ENCODE measurements at regions not wholly inside any gene's neighbourhood (a gene's known extent, or its start where the extent isn't known, plus 50 kb on each side); places are given as distances from the start of the nearest gene placed in this dataset.

GRCh38 chr19:32233091-32233490 is 112.3 kb upstream of the ZNF507 start:
- no peak for TF ChIP-seq REST (IDR thresholded peaks at IDR 0.05; ENCODE audit: low read depth)
- TF ChIP-seq YY1 (IDR thresholded peaks at IDR 0.05; ENCODE audit: low read depth) = no peak
- TF ChIP-seq CEBPB (IDR thresholded peaks at IDR 0.05) = no peak
- TF ChIP-seq USF1 (IDR thresholded peaks at IDR 0.05) = no peak
- TF ChIP-seq MAX (IDR thresholded peaks at IDR 0.05) = no peak
- no peak for TF ChIP-seq ZBTB7A (IDR thresholded peaks at IDR 0.05; ENCODE audit: low read depth)
- no peak for TF ChIP-seq TCF12 (IDR thresholded peaks at IDR 0.05; ENCODE audit: low read depth)
- TF ChIP-seq NFIC (IDR thresholded peaks at IDR 0.05) = no peak
- TF ChIP-seq FOXM1 (IDR thresholded peaks at IDR 0.05; ENCODE audit: borderline replicate concordance, low read depth) = no peak
- TF ChIP-seq TAF1 (IDR thresholded peaks at IDR 0.05; ENCODE audit: low read depth) = no peak
- TF ChIP-seq EP300 (IDR thresholded peaks at IDR 0.05; ENCODE audit: borderline replicate concordance) = no peak

GRCh38 chr19:32233885-32234284 is 111.5 kb upstream of the ZNF507 start:
- no peak for TF ChIP-seq USF1 (IDR thresholded peaks at IDR 0.05)
- no peak for TF ChIP-seq ZBTB7A (IDR thresholded peaks at IDR 0.05; ENCODE audit: low read depth)
- no peak for TF ChIP-seq EGR1 (IDR thresholded peaks at IDR 0.05)
- no peak for TF ChIP-seq NFIC (IDR thresholded peaks at IDR 0.05)
- TF ChIP-seq TAF1 (IDR thresholded peaks at IDR 0.05; ENCODE audit: low read depth) = no peak
- no peak for TF ChIP-seq TCF12 (IDR thresholded peaks at IDR 0.05; ENCODE audit: low read depth)
- no peak for TF ChIP-seq TEAD4 (IDR thresholded peaks at IDR 0.05)
- TF ChIP-seq RAD21 (IDR thresholded peaks at IDR 0.05; ENCODE audit: low read depth) = no peak
- TF ChIP-seq YY1 (IDR thresholded peaks at IDR 0.05; ENCODE audit: low read depth) = no peak
- no peak for TF ChIP-seq CREB1 (IDR thresholded peaks at IDR 0.05; ENCODE audit: low read depth)
- TF ChIP-seq FOXM1 (IDR thresholded peaks at IDR 0.05; ENCODE audit: borderline replicate concordance, low read depth) = no peak
- TF ChIP-seq CEBPB (IDR thresholded peaks at IDR 0.05) = no peak
- no peak for TF ChIP-seq MAX (IDR thresholded peaks at IDR 0.05)
- TF ChIP-seq EP300 (IDR thresholded peaks at IDR 0.05; ENCODE audit: borderline replicate concordance) = no peak

- TF ChIP-seq CREB1 (IDR thresholded peaks at IDR 0.05; ENCODE audit: low read depth) (no peak), YY1 (IDR thresholded peaks at IDR 0.05; ENCODE audit: low read depth) (no peak), ZBTB7A (IDR thresholded peaks at IDR 0.05; ENCODE audit: low read depth) (no peak), CEBPB (IDR thresholded peaks at IDR 0.05) (no peak), EGR1 (IDR thresholded peaks at IDR 0.05) (no peak), USF1 (IDR thresholded peaks at IDR 0.05) (no peak), REST (IDR thresholded peaks at IDR 0.05; ENCODE audit: low read depth) (no peak), RAD21 (IDR thresholded peaks at IDR 0.05; ENCODE audit: low read depth) (no peak), TCF12 (IDR thresholded peaks at IDR 0.05; ENCODE audit: low read depth) (no peak), TAF1 (IDR thresholded peaks at IDR 0.05; ENCODE audit: low read depth) (no peak), TEAD4 (IDR thresholded peaks at IDR 0.05) (no peak), FOXM1 (IDR thresholded peaks at IDR 0.05; ENCODE audit: borderline replicate concordance, low read depth) (no peak), MAX (IDR thresholded peaks at IDR 0.05) (no peak), EP300 (IDR thresholded peaks at IDR 0.05; ENCODE audit: borderline replicate concordance) (no peak)
Observed at GRCh38 chr19:32234663-32235217, 110.7 kb upstream of the ZNF507 start.

GRCh38 chr19:32238076-32238475 is 107.3 kb upstream of the ZNF507 start:
- TF ChIP-seq CREB1 (IDR thresholded peaks at IDR 0.05; ENCODE audit: low read depth) (no peak), MAX (IDR thresholded peaks at IDR 0.05) (no peak), CEBPB (IDR thresholded peaks at IDR 0.05) (no peak), YY1 (IDR thresholded peaks at IDR 0.05; ENCODE audit: low read depth) (no peak), FOXM1 (IDR thresholded peaks at IDR 0.05; ENCODE audit: borderline replicate concordance, low read depth) (no peak), TEAD4 (IDR thresholded peaks at IDR 0.05) (no peak), EGR1 (IDR thresholded peaks at IDR 0.05) (no peak), USF1 (IDR thresholded peaks at IDR 0.05) (no peak), TCF12 (IDR thresholded peaks at IDR 0.05; ENCODE audit: low read depth) (no peak), TAF1 (IDR thresholded peaks at IDR 0.05; ENCODE audit: low read depth) (no peak), NFIC (IDR thresholded peaks at IDR 0.05) (no peak), ZBTB7A (IDR thresholded peaks at IDR 0.05; ENCODE audit: low read depth) (no peak)

Data from Ishikawa (cell line).